Urothelium cell line (cell line): ENCODE measurements at regions not wholly inside any gene's neighbourhood (a gene's known extent, or its start where the extent isn't known, plus 50 kb on each side); places are given as distances from the start of the nearest gene placed in this dataset.
"Not testable (repeated sequence)": the region's sequence is repeated elsewhere in the genome, so short reads cannot be mapped to it uniquely, and the experiment has no call there.

Source experiments
- DNase-seq: peaks from one replicate; pipeline ENCODE4 v3.0.0; 2011; ENCODE audit warnings: low spot score, mixed read lengths
- FAIRE-seq: peaks from 2 replicates; lab custom pipeline; 2011; peaks lifted over from hg19 to GRCh38; lab: Jason Lieb, UNC

- FAIRE-seq: no peak
- DNase-seq: no peak
These were observed 592.3 kb downstream of the FRK start for GRCh38 chr6:115468272-115469005.

DNA sequence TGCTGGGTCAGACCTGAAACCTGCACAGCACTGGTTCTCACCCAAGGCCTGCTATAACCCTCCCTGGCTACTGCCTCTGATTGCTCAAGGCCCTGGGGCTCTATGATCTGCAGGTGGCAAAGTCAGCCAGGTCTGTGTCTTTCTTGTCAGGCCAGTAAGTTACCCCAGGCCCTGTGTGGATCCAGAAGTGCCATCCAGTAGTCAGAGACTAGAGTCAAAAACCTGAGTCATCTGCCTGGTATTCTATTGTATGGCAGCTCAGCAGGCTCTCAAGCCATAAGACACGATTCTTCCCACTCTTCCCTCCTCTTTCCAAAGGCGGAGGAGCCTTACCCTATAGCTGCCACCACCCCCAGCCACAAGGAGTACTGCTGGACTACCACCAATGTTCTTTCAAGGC lies 593.0 kb downstream of the FRK start:
- FAIRE-seq (no peak), DNase-seq (no peak)

DNA sequence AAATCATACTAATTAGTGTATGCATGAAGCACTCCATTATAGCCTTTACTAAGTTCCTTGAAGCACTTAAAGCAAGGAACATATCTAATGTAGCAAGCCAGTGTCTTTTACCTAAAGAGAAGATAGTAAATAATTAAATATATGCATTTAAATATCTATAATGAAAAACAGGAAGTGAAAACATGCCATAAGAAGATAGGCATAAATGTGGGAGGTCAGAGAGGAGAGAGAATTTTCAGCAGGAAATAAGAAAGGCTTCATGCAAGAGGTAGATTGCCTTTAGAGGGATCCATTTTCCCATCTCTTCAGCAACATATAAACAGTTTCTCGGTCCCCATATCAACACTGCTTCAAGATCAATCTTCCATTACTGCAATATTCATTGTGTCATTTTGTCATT lies 599.8 kb downstream of the FRK start:
- no peak for FAIRE-seq
- no peak for DNase-seq

DNA sequence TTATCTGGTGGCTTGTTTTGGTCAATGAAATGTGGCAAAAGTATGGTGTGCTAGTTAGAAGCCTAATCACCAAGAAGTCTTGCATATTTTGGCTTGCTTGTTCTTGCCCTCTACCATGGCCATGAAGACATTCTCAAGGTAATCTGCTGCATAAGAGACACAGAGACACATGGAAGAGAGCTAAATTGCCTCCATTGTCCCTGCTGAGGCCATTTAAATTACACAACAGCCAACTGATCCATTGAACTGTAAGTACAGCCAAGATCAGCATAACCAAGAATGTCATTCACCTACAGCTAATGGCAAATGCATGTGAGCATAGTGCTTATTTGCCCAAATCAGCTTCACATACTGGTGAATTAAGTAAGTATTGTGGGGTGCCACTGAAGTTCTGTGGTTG lies 603.8 kb downstream of the FRK start:
- DNase-seq: no peak
- no peak for FAIRE-seq

- DNase-seq (no peak), FAIRE-seq (no peak)
These were observed 616.7 kb downstream of the FRK start for GRCh38 chr6:115443825-115444478.

- no peak for DNase-seq
- no peak for FAIRE-seq
These were observed 618.4 kb downstream of the FRK start for GRCh38 chr6:115442323-115442722.

GRCh38 chr6:115441651-115442050 lies 619.0 kb downstream of the FRK start:
- no peak for FAIRE-seq
- DNase-seq: no peak

DNA sequence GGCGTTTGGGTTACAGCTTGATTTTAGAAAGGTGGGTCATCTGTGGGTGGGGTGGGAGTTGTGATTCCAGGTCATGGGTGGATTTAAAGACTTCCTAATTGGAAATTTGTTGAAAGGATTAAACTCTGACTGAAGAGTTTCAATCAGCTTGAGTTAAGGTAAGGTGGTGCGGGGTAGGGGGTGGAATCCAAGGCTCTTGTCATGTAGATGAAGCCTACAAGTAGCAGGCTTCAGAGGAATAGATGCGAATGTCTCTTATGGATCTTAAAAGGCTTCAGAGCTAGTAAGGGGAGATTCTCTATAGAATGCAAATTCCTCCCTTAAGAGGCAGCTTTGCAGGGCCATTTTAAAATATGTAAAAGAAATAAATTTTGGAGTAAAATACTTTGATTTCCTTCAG lies 645.3 kb downstream of the FRK start:
- FAIRE-seq: no peak
- no peak for DNase-seq

DNA sequence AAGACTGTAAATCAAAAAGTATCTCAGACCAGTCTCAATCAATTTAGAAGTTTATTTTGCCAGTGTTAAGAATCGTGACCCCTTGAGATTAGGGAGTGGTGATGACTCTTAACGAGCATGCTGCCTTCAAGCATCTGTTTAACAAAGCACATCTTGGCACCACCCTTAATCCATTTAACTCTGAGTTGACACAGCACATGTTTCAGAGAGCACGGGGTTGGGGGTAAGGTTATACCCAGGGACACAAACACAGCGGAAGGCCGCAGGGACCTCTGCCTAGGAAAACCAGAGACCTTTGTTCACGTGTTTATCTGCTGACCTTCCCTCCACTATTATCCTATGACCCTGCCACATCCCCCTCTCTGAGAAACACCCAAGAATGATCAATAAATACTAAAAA lies 645.8 kb downstream of the FRK start:
- not testable (repeated sequence) for DNase-seq, FAIRE-seq

GRCh38 chr6:115411756-115412155 lies 648.9 kb downstream of the FRK start:
- no peak for FAIRE-seq
- no peak for DNase-seq

GRCh38 chr6:115404446-115404845 lies 656.2 kb downstream of the FRK start:
- FAIRE-seq (no peak), DNase-seq (no peak)

DNA sequence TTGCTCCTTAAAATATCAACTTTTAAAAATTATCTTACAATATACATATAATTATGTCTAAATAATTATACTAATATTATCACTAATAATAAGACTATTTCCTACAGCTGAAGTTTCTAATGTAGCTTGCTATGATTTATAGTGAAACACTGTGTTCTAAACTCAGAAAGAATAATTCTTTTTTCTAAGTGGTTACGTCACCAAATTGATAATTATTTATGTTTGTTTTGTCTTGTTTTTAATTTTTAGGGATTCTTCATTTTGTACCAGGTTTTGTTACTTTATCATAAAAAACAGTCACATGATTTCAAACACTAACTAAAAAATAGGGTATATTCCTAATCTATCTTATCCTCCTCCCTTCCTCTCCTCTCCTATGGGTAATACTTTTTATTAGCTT lies 662.1 kb downstream of the FRK start:
- DNase-seq: no peak
- FAIRE-seq: no peak

- no peak for DNase-seq
- no peak for FAIRE-seq
These were observed 664.4 kb downstream of the FRK start for GRCh38 chr6:115396112-115396906.

DNA sequence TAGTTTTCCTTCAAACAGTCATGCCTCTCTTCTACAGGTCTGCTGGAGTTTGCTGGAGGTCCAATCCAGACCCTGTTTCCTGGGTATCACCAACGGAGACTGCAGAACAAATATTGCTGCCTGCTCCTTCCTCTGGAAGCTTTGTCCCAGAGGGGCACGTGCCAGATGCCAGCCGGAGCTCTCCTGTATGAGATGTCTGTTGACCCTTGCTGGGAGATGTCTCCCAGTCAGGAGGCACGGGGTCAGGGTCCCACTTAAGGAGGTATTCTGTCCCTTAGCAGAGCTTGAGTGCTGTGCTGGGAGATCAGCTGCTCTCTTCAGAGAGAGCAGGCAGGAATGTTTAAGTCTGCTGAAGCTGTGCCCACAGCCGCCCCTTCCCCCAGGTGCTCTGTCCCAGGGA lies 666.9 kb downstream of the FRK start:
- FAIRE-seq (no peak), DNase-seq (no peak)

GRCh38 chr6:115370202-115370601 lies 690.5 kb downstream of the FRK start:
- DNase-seq (no peak), FAIRE-seq (no peak)

- no peak for FAIRE-seq
- no peak for DNase-seq
These were observed 694.9 kb downstream of the FRK start for GRCh38 chr6:115365783-115366182.

- no peak for FAIRE-seq
These were observed 697.3 kb downstream of the FRK start for GRCh38 chr6:115363379-115363778.

DNA sequence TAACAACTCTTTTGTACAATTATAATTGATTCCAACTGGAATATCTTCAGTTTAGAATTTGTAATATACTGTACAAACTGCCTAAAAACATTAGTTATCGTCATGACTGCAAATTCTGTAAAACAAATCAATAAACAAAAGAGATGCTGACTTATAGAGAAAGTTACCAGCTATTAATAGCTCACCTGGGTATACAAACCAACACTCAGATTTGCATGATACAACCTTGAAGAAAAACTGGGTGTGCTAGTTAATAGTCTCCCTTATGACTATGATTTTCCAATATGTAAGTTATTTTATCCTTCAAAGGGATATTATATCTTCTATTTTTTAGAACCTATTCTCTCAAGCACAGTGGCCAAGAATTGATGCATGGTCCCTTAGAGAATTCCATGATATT lies 698.5 kb downstream of the FRK start:
- FAIRE-seq (no peak), DNase-seq (no peak)

More at GRCh38 chr6:115363379-115363778, 697.3 kb downstream of the FRK start:
- no peak for DNase-seq

- DNase-seq: no peak
- FAIRE-seq: no peak
These were observed 699.9 kb downstream of the FRK start for GRCh38 chr6:115360602-115361325.

DNA sequence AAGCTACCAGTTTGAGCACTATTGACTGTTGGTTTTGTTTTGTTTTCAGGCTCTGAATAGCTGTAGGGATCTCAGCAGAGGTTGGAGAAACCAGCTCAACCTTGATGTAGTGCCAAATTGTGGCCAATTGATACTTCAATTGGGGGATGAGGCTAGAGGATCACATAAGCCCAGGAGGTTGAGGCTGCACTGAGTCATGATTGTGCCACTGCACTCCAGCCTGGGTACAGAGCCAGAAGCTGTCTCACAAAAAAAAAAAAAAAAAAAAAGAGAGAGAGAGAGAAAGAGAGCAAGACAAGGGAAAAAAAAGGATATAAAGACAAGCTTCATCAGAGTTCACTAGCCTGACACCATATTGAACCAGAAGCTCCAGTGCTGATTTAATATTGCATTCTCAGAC lies 702.1 kb downstream of the FRK start:
- DNase-seq: no peak
- FAIRE-seq: no peak

- DNase-seq (no peak), FAIRE-seq (no peak)
These were observed 704.3 kb downstream of the FRK start for GRCh38 chr6:115356371-115356770.
